ENCODE measurements at regions not wholly inside any gene's neighbourhood (a gene's known extent, or its start where the extent isn't known, plus 50 kb on each side); places are given as distances from the start of the nearest gene placed in this dataset.

DNA sequence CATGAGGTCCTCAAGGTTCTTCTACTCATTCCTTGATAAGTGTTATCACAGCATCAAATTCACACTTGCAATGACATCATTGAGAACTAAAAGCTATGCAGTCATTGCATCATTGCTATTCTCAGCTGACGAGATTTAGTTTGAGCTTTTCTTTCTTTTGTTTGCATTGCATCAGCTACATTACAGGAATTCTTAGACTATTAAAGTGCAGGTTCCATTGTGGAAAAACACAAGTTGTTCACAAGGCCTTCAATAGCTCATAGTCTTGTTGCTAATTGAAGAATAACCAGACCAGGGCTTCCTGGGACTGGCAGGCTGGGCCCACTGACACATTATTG, 139.3 kb downstream of the CXCL12 start:
- Histone ChIP-seq H3K27ac (ENCODE audit: control insufficient read depth, insufficient read depth, low read length) (no peak overlapping the region), H3K36me3 (ENCODE audit: control insufficient read depth in 2 of 2, extremely low read depth in 1 of 2, insufficient read depth in 2 of 2, low read length in 2 of 2) (no peaks in the 10 kb centered on the region), H4K20me1 (ENCODE audit: control insufficient read depth, extremely low read depth, insufficient read depth, low read length) (no peaks in the 10 kb centered on the region), H3K4me2 (ENCODE audit: control insufficient read depth, extremely low read depth, insufficient read depth, low read depth, low read length) (no peak overlapping the region), H2AFZ (ENCODE audit: control insufficient read depth, low read length) (no peak overlapping the region), H3K27me3 (ENCODE audit: control insufficient read depth, extremely low read depth, insufficient read depth, low read length) (no peaks in the 10 kb centered on the region), H3K4me3 (ENCODE audit: control insufficient read depth in 2 of 3, extremely low read depth in 1 of 3, insufficient read depth in 2 of 3, low read depth in 1 of 3, low read length in 3 of 3) (no peak overlapping the region), H3K9ac (ENCODE audit: control insufficient read depth, extremely low read depth, insufficient read depth, low read length) (no peak overlapping the region), H3K79me2 (ENCODE audit: control insufficient read depth, insufficient read depth, low read length) (no peaks in the 10 kb centered on the region), H3K4me1 (ENCODE audit: control insufficient read depth, extremely low read depth, insufficient read depth, low read length) (no peaks in the 10 kb centered on the region), H3K9me1 (ENCODE audit: control insufficient read depth, extremely low read depth, insufficient read depth, low read length) (no peaks in the 10 kb centered on the region), H3K9me3 (ENCODE audit: control insufficient read depth, low read depth, low read length) (peaks cover 5% of the 10 kb centered on the region)
- FAIRE-seq: no peak
- no peak for DNase-seq (ENCODE audit: low read depth, low spot score)
- dilution Hi-C loops (cut with MboI; ENCODE audit: extremely low pct_ligation_motif_present, low sequenced_read_pairs): no loop called here
- no peak for TF ChIP-seq EZH2 (IDR thresholded peaks at IDR 0.05; ENCODE audit: low read length)
- TF ChIP-seq, protein P1, sequence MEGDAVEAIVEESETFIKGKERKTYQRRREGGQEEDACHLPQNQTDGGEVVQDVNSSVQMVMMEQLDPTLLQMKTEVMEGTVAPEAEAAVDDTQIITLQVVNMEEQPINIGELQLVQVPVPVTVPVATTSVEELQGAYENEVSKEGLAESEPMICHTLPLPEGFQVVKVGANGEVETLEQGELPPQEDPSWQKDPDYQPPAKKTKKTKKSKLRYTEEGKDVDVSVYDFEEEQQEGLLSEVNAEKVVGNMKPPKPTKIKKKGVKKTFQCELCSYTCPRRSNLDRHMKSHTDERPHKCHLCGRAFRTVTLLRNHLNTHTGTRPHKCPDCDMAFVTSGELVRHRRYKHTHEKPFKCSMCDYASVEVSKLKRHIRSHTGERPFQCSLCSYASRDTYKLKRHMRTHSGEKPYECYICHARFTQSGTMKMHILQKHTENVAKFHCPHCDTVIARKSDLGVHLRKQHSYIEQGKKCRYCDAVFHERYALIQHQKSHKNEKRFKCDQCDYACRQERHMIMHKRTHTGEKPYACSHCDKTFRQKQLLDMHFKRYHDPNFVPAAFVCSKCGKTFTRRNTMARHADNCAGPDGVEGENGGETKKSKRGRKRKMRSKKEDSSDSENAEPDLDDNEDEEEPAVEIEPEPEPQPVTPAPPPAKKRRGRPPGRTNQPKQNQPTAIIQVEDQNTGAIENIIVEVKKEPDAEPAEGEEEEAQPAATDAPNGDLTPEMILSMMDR (optimal IDR thresholded peaks at IDR 0.05 in 1 of 3, IDR thresholded peaks at IDR 0.05 in 1 of 3, conservative IDR thresholded peaks at IDR 0.05 in 1 of 3; ENCODE audit: extremely low read depth in 1 of 3, insufficient read depth in 2 of 3, low read length in 3 of 3): no peak

DNA sequence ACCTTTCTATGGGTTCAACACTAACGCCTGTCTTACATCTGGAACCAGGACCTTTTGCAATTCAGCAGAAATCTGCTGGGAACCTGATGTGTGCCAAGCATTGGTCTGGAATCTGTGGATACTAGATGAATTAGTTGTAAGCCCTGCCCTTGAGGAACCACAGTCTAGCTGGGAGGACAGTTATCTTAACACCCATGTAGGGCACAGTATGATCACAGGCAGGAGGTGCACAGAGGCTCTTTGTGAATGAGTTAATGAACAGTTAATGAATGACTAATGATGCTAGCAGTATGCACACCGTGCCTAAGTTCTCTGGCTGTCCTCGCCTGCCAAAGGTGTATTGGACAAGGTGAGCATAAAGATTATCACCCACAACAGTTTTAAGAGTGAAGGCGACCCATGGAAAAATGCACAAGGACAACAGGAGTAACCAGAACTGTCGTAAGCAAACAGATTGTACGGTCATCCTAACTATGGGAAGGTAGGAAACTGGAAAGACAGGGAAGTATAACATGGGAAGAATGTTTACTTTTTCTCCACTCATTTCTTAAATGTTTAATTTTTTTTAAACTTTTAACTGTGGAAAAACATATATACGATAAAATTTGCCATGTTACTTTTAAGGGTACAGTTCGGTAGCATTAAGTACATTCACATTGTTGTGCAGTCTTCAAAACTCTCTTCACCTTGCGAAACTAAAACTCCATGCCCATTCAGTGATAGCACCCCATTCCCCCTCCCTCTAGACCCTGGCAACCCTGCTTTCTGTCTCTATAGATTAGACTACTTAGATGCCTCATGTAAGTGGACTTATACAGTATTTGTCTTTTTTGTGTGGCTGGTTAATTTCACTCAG, 139.9 kb downstream of the CXCL12 start:
- TF ChIP-seq EZH2 (IDR thresholded peaks at IDR 0.05; ENCODE audit: low read length): no peak
- TF ChIP-seq, protein P1 (optimal IDR thresholded peaks at IDR 0.05 in 1 of 3, IDR thresholded peaks at IDR 0.05 in 1 of 3, conservative IDR thresholded peaks at IDR 0.05 in 1 of 3; ENCODE audit: extremely low read depth in 1 of 3, insufficient read depth in 2 of 3, low read length in 3 of 3): no peak
- Histone ChIP-seq H3K27me3 (ENCODE audit: control insufficient read depth, extremely low read depth, insufficient read depth, low read length) (no peaks in the 10 kb centered on the region), H3K9me3 (ENCODE audit: control insufficient read depth, low read depth, low read length) (peaks cover 5% of the 10 kb centered on the region), H3K36me3 (ENCODE audit: control insufficient read depth in 2 of 2, extremely low read depth in 1 of 2, insufficient read depth in 2 of 2, low read length in 2 of 2) (no peaks in the 10 kb centered on the region), H3K79me2 (ENCODE audit: control insufficient read depth, insufficient read depth, low read length) (no peaks in the 10 kb centered on the region), H2AFZ (ENCODE audit: control insufficient read depth, low read length) (no peak overlapping the region), H3K9me1 (ENCODE audit: control insufficient read depth, extremely low read depth, insufficient read depth, low read length) (no peaks in the 10 kb centered on the region), H3K4me3 (ENCODE audit: control insufficient read depth in 2 of 3, extremely low read depth in 1 of 3, insufficient read depth in 2 of 3, low read depth in 1 of 3, low read length in 3 of 3) (no peak overlapping the region), H4K20me1 (ENCODE audit: control insufficient read depth, extremely low read depth, insufficient read depth, low read length) (no peaks in the 10 kb centered on the region), H3K9ac (ENCODE audit: control insufficient read depth, extremely low read depth, insufficient read depth, low read length) (no peak overlapping the region), H3K4me2 (ENCODE audit: control insufficient read depth, extremely low read depth, insufficient read depth, low read depth, low read length) (no peak overlapping the region), H3K27ac (ENCODE audit: control insufficient read depth, insufficient read depth, low read length) (no peak overlapping the region), H3K4me1 (ENCODE audit: control insufficient read depth, extremely low read depth, insufficient read depth, low read length) (no peaks in the 10 kb centered on the region)
- dilution Hi-C loops (cut with MboI; ENCODE audit: extremely low pct_ligation_motif_present, low sequenced_read_pairs): no loop called here
- DNase-seq (ENCODE audit: low read depth, low spot score) (no peak), FAIRE-seq (no peak)
